ENCODE measurements at regions not wholly inside any gene's neighbourhood (a gene's known extent, or its start where the extent isn't known, plus 50 kb on each side); places are given as distances from the start of the nearest gene placed in this dataset.
"Not testable (repeated sequence)": the region's sequence is repeated elsewhere in the genome, so short reads cannot be mapped to it uniquely, and the experiment has no call there.

DNA sequence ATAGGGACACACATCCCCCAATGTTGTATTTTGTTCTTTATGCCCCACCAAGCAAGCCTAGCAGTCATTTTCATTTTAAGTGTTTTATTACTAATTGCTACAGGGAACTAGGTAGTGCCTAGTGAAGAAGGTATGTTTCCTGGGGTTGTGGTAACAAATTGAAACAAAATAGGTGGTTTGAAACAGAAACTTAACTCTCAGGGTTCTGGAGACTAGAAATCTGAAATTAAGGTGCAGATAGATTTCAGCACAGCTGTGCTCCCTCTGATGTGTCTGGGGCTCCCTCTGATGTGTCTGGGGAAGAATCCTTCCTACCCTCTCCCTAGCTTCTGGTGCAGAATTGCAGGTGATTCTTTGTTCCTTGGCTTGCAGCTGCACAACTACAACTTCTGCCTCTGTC, 390.1 kb downstream of the ZFHX3 start:
- no peak for DNase-seq (ENCODE audit: low read depth, low spot score)

DNA sequence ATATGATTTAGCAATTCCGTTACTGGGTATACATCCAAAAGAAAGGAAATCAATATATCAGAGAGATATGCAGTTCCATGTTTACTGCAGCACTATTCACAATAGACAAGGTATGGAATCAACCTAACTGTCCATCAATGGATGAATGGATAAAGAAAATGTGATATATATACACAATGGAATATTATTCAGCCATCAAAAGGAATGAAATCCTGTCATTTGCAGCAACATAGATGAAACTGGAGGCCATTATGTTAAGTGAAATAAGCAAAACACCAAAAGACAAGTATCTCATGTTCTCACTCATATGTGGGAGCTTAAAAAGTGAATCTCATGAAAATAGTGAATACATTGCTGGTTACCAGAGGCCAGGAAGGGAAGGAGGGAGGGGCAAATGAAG, 390.8 kb downstream of the ZFHX3 start:
- no peak for DNase-seq (ENCODE audit: low read depth, low spot score)

DNA sequence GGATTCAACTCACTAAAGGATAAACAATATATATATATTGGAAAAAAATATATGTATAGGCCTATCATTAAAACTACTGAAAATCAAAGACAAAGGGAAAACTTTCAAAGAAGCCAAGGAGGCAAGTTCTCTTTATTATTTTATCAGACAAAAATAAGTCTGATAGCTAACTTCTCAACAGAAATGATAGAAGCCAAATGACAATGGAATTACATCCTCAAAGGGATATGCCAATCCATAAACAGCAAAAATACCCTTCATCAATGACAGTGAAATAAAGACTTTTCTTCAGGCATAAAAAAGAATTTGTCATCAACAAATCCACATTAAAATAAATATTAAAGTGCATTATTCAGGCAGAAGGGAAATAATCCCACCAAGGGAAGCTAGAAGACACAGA, 393.4 kb downstream of the ZFHX3 start:
- no peak for DNase-seq (ENCODE audit: low read depth, low spot score)

DNA sequence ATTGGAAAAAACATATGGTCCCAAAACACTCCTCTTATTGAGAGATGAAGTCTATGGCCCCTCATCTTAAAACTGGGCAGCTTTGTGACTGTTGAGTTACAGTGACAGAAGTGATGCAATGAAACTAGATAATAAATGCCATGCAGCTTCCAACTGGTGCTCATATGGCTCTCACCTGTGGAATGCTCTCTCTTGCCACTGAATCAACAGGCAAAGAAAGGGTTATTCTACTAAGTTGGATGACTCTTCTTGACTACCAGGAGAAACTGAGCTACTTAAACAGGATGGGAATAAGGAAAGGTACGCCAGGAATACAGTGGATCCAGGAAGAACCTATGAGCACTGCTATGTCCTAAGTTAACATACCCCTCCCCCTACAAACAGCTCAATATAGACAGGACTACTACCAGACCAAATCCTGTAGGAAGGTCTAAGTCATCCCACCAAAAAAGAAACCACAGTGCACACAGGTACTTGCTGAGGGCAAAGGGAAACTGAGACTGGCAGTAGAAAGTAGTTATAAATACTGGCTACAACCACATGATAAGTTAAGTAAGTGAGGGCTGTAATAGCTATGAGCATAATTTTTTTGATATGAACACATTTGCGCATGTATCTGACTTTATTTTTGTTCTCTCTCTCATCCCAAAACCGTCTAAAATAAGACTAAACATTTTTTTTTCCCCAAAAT, 398.5 kb downstream of the ZFHX3 start:
- no peak for DNase-seq (ENCODE audit: low read depth, low spot score)

DNA sequence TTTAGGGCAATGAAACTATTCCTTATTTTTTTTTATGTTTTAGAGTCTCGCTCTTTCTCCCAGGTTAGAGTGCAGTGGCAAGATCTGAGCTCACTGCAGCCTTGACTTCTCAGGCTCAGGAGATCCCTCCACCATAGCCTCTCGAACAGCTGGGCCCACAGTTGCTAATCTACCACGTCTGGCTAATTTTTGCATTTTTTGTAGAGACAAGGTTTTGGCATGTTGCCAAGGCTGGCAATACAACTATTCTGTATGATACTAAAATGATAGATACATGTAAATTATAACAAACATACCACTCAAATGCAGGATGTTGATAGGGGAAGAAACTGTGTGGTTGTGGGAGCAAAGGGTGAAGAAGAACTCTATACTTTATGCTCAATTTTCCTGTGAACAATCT, 401.3 kb downstream of the ZFHX3 start:
- DNase-seq (ENCODE audit: low read depth, low spot score): no peak

DNA sequence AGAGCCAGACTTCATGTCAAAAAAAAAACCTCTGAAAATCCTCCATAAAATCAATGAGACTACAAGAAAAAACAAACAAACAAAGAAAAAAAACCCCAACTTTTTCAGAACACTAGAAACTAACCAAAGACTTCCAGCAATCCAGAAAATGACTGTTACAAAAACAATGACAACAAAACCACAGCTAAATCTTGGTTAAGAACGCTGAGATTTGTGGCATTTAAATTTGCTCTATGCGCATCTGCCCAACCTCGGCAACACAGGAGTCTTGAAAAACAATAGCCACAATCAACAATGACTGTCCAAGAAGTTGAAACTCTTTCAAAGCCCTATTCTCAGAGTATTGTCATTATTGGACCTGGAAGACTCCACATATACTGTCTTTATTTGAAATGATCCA, 402.4 kb downstream of the ZFHX3 start:
- DNase-seq (ENCODE audit: low read depth, low spot score): no peak

DNA sequence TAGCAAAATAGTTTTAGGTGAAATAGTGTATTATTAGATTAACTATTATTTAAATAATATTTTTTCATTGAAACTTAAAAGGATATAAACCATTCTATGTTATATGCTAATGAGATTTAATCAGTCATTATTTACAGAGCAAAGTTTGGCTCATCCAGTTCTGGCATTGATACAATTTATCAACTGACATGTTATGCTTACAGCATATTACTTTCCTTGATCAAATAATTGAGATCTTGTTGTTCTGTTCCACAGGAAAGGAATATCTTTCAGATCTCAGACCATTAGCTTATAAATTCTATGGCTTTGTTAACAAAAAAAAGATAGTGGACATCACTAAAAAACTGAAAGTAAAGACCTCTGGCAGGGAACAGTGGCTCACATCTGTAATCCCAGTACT, 403.0 kb downstream of the ZFHX3 start:
- no peak for DNase-seq (ENCODE audit: low read depth, low spot score)

DNA sequence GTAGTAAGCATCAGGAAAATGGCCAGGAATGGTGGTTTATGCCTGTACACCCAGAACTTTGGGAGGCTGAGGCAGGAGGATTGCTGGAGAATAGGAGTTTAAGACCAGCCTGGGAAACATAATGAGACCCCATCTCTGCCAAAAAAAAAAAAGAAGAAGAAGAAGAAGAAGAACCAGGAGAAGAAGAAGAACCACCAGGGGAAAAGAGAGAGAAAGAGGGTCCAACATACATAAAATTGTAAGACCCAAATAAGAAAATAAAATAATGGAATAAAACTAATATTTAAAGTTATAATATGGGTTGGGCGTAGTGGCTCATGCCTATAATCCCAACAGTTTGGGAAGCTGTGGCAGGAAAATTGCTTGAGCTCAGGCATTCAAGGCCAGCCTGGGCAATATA, 408.4 kb downstream of the ZFHX3 start:
- no peak for DNase-seq (ENCODE audit: low read depth, low spot score)

DNA sequence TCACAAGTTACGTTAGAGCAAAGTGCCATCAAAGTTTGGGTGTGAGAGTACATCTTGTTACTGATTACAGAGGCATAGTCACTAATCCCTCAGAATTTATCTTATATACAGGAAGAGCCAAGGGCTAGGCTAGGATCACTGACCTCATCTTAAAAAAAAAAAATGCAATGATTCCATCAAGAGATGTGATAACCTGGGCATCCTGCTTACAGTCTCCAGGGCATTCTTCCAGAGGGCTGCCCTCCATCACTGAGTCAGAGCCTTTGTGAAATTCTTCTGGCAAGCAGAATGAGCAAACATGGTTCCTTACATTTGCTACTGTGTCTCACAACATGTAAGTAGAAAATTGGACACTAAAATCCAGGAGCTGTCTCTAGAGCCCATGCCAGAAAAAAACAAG, 410.6 kb downstream of the ZFHX3 start:
- DNase-seq (ENCODE audit: low read depth, low spot score): no peak

DNA sequence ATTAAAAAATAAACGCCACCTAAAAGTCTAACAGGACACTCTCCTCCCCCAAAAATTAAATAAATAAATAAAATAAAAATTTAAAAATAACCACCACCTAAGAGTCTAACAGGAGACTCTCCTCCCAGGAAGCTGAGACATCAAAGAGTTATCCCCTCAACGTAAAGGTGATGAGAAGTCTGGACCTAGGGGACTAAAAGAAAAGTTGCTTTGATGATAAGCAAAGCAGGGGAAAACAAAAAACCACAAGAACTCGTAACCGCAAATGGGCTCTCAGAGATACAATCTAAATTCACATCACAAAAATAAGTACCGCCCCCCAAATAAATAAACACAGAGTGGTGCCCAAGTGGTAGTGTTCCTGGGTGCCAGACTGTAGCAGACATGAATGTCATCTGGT, 412.2 kb downstream of the ZFHX3 start:
- DNase-seq (ENCODE audit: low read depth, low spot score): no peak

DNA sequence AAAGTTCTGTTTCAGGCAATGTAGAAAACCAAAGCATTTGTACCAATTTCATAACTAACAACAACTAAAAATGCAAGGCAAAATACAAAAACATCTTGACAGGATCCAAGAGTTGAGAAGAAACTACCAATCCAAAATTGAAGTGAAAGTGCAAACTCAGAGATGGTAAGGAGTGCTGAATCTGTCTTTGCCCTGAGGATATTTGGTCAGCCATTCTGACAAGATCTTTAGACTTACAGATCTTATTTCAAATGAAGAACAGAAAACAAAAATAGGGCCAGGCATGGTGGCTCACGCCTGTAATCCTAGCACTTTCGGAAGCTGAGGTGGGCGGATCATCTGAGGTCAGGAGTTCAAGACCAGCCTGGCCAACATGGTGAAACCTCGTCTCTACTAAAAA, 412.8 kb downstream of the ZFHX3 start:
- DNase-seq (ENCODE audit: low read depth, low spot score): no peak

DNA sequence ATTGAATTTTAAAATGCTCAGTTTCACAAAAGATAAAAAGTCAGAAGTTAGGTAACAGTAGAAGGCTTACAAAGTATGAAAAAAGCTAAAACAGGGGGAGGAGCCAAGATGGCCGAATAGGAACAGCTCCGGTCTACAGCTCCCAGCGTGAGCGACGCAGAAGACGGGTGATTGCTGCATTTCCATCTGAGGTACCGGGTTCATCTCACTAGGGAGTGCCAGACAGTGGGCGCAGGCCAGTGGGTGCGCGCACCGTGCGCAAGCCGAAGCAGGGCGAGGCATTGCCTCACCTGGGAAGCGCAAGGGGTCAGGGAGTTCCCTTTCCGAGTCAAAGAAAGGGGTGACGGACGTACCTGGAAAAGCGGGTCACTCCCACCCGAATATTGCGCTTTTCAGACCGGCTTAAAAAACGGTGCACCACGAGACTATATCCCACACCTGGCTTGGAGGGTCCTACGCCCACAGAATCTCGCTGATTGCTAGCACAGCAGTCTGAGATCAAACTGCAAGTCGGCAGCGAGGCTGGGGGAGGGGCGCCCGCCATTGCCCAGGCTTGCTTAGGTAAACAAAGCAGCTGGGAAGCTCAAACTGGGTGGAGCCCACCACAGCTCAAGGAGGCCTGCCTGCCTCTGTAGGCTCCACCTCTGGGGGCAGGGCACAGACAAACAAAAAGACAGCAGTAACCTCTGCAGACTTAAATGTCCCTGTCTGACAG, 420.6 kb downstream of the ZFHX3 start:
- not testable (repeated sequence) for DNase-seq (ENCODE audit: low read depth, low spot score)

DNA sequence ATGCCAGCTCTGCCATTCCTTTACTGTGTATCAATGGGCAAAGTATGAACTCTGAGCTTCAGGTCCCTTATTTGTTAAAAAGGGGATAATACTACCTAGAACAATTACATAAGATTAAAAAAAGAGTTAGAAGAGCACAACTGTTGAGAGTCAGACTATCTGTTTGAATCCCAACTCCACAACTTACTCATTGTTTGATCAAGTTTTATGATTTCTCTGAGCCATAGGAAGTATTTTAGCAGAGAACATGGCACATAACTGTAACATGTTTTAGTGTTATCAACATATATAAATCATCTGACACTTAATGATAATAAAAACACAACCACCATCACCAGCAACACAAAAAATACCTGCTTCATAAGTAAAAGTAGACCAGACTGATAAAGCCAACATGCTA, 421.3 kb downstream of the ZFHX3 start:
- DNase-seq (ENCODE audit: low read depth, low spot score): no peak

DNA sequence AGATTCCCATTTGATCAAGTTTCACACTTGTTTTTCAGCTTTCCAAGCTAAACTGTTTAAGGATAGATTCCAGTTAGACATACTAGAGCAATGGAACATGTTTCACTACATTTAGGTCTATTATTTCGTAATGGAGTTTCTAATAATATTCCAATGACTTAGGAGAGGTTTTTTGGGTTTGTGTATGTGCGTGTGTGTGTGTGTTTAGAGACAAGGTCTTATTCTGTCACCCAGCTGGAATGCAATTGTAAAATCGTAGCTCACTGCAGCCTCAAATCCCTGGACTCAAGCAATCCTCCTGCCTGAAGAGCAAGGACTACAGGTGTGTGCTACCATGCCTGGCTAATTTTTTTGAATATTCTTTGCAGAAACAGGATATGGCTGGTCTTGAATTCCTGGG, 426.3 kb downstream of the ZFHX3 start:
- no peak for DNase-seq (ENCODE audit: low read depth, low spot score)

DNA sequence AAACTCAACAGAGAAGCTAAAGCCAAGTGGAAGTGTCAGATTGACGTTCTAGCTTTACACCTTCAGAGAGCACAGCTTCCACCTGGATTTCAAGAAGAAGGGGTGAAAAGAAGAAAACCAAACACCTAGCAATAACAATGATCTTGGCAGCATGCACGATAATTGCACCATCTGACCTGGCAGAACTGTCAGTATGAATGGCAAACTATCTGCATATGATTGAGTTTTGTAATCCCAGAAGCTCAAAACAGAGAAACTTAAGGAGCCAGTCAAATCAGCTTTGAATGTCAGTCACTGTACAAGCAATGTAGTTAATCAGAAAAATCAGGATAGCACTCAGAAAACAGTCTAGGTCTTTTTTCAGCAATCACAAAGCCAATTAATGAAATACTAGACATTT, 427.1 kb downstream of the ZFHX3 start:
- DNase-seq (ENCODE audit: low read depth, low spot score): no peak

DNA sequence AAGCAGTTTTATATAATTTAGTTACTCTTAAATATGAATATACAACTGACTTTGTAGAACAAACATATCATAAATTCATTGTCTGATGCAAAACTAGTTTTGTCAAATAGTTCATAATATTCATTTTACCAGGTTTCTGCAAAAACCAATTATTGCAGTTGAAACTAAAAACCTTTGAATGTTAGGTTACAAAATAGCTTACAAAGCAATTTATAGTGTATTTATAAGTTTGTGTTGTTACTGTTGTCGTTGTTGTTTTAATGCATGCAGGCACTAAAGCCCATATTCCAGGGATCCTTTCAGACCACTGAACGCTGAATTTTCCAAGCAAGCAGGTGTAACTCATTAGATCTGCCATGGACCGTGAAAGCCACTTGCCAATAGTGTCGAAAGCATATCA, 427.6 kb downstream of the ZFHX3 start:
- no peak for DNase-seq (ENCODE audit: low read depth, low spot score)

DNA sequence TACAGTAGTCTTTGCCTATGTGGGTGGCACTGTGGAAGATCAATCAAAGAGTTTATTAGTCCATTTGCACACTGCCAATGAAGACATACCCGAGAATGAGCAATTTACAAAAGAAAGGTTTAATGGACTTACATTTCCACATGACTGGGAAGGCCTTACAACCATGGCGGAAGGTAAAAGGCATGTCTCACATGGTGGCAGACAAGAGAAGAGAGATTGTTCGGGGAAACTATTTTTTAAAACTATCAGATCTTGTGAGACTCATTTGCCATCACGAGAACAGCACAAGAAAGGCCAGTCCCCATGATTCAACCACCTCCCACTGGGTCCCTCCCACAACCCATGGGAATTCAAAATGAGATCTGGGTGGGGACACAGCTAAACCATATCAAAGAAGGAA, 432.1 kb downstream of the ZFHX3 start:
- DNase-seq (ENCODE audit: low read depth, low spot score): no peak

DNA sequence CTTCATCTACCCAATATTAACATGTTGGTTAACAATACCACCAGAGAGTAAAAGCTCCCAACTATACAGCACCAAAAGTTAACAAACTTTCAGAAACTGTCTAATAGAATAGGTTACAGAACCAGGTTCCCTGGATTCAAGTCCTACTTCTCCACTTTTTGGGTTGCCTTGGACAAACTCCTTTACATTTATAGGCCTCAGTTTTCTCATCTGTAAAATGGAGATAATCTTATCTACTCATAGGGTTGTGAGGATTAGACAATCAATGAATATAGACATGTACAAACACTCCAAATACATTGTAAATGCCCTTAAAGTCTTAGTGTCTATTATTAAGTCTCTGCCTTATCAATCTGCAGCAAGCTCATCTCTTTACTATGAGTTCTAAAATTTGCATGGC, 435.2 kb downstream of the ZFHX3 start:
- no peak for DNase-seq (ENCODE audit: low read depth, low spot score)

DNA sequence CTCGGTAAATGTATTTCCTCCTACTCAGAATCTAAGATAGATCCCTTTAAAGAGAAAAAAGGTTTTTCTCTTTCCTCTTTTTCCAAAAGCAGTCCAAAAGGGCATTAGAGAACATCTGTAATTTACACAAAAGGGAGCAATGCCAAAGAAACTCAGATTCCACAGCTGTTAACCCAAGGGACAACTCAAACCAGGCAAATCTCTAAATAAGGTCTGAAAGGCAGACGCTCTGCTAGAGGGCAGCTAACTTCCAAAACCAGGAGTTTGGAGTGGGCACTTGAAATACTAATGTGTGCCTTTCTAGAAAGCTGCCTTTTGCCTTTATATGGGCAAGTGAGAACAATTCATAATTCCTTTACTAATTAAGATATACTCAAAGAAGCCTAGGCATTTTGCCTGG, 435.7 kb downstream of the ZFHX3 start:
- DNase-seq (ENCODE audit: low read depth, low spot score): no peak

DNA sequence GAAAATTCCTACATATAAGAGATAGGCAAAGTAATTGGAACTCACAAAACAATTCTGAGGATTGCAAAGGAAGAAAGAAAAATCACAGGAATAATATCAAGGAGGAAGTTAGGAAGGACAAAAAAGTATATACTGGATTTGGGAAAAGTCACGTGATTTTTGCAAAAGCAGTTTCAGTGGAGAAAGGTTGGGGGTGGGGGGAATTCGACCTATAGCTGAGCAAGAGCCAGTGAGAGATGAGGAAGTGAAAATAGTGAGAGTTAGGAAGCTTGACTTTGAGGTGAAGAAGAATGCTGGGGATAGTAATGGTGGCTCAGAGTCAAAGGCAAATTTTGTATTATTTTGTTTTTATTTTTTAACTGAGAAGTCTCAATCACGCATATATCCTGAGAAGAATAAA, 438.0 kb upstream of the PMFBP1 start:
- DNase-seq (ENCODE audit: low read depth, low spot score): no peak

DNA sequence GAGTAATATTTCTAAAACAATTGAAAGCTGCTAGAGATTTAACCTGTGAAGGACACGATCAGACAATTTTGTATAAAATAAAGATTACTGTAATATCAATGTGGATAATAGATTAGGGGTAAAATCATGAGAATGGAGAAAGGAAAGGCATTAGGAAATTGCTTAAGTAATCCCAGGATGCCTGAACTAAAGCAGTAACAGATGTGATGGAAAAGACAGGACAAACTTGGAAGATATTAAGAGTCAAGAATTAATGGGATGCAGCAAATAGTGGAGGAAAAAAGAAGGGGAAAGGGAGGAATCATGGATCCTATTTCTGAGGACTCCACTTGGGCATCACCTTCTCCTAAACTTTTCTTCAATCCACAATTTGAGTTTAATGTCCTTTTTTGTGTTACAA, 437.1 kb upstream of the PMFBP1 start:
- DNase-seq (ENCODE audit: low read depth, low spot score): no peak

DNA sequence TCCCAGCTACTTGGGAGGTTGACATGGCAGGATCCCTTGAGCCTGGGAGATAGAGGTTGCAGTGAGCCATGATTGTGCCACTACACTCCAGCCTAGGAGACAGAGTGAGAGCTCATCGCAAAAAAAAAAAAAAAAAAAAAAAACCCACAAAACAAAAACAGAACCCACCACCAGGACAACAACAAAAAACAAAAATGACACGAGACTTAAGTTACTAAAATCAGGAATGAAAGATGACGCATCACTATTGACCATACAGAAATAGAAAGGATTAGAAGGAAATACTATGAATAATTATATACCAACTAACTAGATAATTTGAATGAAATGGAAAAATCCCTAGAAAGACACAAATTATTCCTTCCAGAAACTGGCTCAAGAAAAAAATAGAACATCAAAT, 432.4 kb upstream of the PMFBP1 start:
- DNase-seq (ENCODE audit: low read depth, low spot score): no peak

DNA sequence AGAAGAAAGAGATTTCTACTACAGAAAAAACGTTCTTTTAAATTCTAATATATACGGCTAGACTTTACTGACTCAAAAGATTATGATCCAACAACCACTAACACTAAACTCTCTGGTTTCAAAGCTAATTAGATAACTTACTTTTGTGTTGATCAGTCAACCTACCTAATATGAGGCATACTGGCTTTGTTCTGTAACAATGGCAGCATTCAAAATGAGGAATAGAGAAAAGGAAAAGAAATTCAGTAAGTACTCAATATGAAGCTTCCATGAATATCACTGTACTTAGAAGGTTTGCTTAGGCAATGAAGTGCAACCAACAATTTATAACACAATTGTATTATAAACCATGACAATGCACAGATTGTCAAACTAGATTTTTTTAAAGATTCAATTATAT, 430.5 kb upstream of the PMFBP1 start:
- DNase-seq (ENCODE audit: low read depth, low spot score): no peak

DNA sequence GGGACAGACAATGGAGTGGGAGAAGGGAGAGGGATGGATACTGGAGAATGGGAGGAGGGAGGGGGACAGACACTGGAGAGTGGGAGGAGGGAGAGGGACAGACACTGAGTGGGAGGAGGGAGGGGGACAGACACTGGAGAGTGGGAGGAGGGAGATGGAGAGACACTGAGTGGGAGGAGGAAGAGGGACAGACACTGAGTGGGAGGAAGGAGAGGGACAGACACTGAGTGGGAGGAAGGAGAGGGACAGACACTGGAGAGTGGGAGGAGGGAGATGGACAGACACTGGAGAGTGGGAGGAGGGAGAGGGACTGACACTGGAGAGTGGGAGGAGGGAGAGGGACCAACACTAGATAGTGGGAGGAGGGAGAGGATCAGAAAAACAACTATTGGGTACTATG, 426.7 kb upstream of the PMFBP1 start:
- no peak for DNase-seq (ENCODE audit: low read depth, low spot score)
